ENCODE measurements at regions not wholly inside any gene's neighbourhood (a gene's known extent, or its start where the extent isn't known, plus 50 kb on each side); places are given as distances from the start of the nearest gene placed in this dataset.

DNA sequence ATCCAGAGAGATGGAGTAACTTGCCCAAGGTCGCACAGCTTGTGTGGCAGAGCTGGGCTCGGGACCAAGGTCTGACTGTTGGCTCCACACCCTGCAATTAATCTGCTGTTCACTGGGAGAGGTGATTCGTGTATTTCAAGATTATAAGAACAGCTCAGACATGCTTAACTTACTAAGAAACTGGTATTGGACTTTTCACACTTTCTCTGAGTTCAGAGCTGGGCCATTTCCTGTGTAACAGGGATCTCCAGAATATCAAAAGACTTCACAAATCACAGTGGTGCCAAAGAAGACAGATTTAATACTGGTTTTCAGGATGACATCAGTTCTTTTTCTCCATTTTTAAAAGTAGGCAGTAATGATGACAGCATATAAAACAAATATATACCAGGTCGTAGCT, 156.8 kb upstream of the UBE2E1 start:
- TF ChIP-seq, protein P1, sequence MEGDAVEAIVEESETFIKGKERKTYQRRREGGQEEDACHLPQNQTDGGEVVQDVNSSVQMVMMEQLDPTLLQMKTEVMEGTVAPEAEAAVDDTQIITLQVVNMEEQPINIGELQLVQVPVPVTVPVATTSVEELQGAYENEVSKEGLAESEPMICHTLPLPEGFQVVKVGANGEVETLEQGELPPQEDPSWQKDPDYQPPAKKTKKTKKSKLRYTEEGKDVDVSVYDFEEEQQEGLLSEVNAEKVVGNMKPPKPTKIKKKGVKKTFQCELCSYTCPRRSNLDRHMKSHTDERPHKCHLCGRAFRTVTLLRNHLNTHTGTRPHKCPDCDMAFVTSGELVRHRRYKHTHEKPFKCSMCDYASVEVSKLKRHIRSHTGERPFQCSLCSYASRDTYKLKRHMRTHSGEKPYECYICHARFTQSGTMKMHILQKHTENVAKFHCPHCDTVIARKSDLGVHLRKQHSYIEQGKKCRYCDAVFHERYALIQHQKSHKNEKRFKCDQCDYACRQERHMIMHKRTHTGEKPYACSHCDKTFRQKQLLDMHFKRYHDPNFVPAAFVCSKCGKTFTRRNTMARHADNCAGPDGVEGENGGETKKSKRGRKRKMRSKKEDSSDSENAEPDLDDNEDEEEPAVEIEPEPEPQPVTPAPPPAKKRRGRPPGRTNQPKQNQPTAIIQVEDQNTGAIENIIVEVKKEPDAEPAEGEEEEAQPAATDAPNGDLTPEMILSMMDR (IDR thresholded peaks at IDR 0.05) = no peak
- TF ChIP-seq EZH2 (IDR thresholded peaks at IDR 0.05; ENCODE audit: borderline replicate concordance, insufficient read depth, low read depth, low read length, poor library complexity, severe bottlenecking) = no peak

All from B cell (primary cell).